Fibroblast of the aortic adventitia (primary cell): ENCODE measurements at regions not wholly inside any gene's neighbourhood (a gene's known extent, or its start where the extent isn't known, plus 50 kb on each side); places are given as distances from the start of the nearest gene placed in this dataset.

Experiments used
- DNase-seq: peaks from one replicate; pipeline ENCODE4 v3.0.0-alpha.2; 2010; ENCODE audit warnings: low read depth
- H3K4me3 ChIP-seq: 2 replicates; pipeline ENCODE4 v1.5.1; 2011; ENCODE audit warnings: low read depth, mild to moderate bottlenecking, control low read depth, low read length, moderate library complexity
- TF ChIP-seq, protein P1 (sequence below): IDR thresholded peaks from 2 replicates; pipeline ENCODE4 v1.5.1; 2011; ENCODE audit warnings: mild to moderate bottlenecking, low read length, control low read depth, inconsistent platforms; ENCODE audit not compliant: insufficient read depth

DNA sequence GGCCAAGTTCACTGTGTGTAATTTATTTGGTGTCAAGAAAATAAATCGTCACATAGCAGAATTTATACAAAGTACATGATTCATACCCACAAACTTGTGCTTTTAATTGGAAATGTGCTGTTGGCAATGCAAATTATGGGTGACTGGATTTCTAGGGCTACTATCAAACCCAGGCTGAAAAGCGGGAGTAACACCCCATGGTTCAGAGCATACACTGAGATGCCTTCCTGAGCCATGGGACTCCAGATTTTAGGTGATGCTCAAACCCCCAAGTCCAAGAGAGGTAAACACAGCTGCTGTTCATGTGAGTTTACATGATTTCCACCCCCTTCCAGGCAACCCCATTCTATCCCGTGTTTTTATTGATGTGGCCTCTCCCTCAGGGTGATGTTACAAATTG, 565.9 kb upstream of the ID2 start:
- H3K4me3 ChIP-seq: no peak overlapping the region
- TF ChIP-seq, protein P1, sequence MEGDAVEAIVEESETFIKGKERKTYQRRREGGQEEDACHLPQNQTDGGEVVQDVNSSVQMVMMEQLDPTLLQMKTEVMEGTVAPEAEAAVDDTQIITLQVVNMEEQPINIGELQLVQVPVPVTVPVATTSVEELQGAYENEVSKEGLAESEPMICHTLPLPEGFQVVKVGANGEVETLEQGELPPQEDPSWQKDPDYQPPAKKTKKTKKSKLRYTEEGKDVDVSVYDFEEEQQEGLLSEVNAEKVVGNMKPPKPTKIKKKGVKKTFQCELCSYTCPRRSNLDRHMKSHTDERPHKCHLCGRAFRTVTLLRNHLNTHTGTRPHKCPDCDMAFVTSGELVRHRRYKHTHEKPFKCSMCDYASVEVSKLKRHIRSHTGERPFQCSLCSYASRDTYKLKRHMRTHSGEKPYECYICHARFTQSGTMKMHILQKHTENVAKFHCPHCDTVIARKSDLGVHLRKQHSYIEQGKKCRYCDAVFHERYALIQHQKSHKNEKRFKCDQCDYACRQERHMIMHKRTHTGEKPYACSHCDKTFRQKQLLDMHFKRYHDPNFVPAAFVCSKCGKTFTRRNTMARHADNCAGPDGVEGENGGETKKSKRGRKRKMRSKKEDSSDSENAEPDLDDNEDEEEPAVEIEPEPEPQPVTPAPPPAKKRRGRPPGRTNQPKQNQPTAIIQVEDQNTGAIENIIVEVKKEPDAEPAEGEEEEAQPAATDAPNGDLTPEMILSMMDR: no peak
- no peak for DNase-seq

DNA sequence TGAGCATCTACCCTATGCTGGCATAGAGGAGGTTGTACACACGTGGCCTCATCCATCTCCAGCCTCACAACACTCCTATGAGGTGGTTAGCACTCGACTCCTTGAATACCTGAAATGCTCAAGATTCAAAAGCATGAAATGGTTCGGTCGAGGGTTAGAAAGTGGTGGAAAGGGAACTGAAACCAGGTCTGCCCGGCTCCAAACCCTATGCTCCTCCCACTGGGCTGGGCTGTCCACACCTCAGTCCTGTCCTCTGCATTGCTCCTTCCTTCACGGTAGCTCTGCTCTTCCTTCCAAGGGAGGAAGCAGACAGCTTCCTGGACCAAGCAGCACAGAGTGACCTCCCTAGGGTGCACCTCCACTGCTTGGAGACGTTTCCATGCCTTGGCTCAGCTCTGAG, 565.2 kb upstream of the ID2 start:
- no peak for DNase-seq
- H3K4me3 ChIP-seq: no peak overlapping the region
- TF ChIP-seq, protein P1: no peak

DNA sequence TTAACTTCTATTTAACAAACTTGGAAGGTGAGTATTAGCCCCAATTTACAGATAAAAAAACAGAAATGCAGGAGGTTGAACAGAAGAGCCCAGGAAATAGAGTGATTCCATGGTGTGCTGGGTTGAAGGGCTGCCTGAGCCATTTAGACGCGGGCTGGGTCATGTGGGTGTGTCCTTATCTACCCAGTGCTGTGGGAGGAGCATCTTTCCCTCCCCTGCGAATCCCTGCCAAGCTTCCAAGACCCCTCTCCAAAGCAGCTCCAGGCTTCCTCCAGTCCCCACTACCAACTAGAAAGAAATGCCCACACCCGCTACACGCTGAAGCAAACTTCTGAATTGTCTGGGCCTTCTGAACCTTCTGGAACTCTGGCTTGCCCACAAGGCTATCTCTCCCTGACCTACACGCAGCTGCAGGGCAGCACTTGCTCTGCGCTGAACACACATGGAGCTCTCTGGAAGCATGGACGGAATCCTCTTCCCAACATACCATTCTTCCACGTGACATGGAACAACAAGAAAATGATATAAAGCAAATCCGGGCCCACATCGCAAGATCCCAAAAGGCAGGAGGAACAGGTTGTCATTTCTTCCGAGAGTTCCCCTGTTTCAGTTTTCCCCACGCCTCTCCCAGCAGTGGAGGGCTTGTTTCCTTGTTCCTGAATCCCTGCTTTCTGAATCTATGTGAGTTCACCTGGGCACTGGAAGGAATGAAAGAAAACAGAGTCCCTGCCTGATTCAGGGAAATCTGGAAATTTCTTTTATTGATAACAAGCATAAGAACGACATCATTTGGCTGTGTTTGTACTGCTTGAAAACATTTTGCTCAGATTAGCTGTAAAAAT, 562.7 kb upstream of the ID2 start:
- no peak overlapping the region for H3K4me3 ChIP-seq
- TF ChIP-seq, protein P1: no peak
- no peak for DNase-seq

DNA sequence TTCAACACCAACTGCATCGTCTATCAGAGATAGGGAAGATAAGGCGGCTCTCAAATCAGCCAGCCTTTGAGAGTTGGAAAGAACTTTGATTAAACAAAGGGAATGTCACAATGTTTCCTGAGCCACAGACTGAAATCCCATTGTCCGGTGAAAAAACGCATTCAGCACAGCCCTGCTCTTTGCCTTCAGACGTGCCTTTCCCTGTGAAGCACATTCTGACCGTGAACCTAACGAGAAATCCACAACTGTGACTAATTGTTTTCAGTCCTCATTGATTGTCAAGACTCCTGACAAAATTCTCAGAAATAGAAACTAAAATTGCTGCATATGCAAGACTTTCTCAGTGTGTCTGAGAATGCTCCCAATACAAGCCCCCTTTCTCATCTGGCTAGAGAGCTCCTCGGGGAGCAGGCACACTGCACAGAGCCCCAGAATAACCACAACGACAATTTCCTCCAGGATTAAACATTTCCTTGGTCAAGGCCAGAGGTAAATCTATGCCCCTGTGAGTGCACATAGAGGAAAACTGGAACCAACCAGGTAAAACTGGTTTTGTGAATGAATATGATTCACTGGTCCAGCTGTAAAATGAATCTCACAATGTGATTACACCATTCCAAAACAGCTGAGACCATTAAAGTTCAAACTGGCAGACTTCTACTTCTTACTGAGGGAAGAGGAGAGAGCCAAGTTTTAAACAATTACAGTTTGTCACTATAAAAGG, 561.9 kb upstream of the ID2 start:
- peak overlapping the region; percentile 4 for H3K4me3 ChIP-seq
- peak; percentile 91 for DNase-seq

DNA sequence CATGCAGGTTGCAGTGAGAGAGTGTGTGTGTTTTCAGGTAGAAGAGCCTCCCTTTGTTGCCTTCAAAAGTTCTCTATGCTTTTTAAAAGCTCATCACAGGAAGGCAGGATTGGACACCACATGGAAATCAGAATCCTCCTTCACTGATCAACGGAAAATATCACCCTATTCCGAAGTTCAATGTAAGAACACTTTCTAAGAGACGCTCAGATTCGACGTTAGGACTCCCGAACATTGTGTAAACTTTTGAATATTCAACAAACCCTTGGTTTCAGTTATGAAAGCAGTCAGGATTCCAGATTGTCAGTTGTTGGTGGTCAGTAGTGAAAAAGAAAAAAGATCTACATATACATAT, 561.4 kb upstream of the ID2 start:
- H3K4me3 ChIP-seq: no peak overlapping the region
- DNase-seq: no peak
- TF ChIP-seq, protein P1: no peak

More for the DNA sequence above, 561.9 kb upstream of the ID2 start:
- TF ChIP-seq, protein P1: no peak

DNA sequence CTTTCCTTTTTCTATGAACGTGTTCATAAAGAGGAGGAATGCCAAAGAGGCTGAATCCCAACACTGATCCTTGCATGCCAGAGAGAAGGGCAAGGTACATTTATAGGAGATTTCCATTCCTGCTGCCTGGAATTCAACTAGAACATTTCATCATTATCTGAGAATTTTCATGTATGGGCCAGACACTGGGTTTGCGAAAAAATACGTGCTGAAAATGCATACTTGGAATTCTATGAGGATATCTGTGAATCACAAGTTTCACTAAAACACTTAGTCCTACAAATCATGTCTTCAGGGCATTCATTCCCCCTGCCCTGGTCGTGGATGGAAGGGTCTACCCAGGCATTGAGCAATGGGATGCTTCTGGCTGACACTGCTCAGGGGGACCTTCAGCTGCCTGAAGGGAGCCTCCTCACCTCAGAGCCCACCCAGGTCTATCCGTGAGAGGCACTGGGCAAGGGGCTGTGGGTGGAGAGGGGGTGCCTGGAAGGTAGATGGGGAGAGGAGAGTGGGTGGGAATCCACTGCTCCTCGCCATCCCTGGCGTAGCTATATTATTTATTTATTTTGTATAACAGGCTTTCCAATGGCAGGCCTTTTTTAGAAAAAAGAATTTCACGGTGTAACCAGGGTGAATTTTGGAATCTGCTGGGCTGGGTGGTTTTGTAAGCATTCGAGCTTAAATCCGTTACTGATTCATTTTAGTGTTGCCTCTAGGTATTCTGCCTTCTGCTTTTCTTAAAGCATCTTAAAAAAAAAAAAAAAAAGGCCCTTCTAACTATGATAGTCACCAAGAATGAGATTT, 560.6 kb upstream of the ID2 start:
- DNase-seq: peak; percentile 65
- no peak overlapping the region for H3K4me3 ChIP-seq
- TF ChIP-seq, protein P1: no peak
